ENCODE measurements at regions not wholly inside any gene's neighbourhood (a gene's known extent, or its start where the extent isn't known, plus 50 kb on each side); places are given as distances from the start of the nearest gene placed in this dataset.
"Not testable (repeated sequence)": the region's sequence is repeated elsewhere in the genome, so short reads cannot be mapped to it uniquely, and the experiment has no call there.

GRCh38 chr3:118151164-118151563 is 883.5 kb downstream of the IGSF11 start:
- no peak overlapping the region for H3K4me3 ChIP-seq
- DNase-seq (ENCODE audit: low spot score) = no peak
- no peak for TF ChIP-seq CTCF (IDR thresholded peaks at IDR 0.05)
- no peak overlapping the region for H3K27ac ChIP-seq

GRCh38 chr3:118162627-118163588 is 871.7 kb downstream of the IGSF11 start:
- not testable (repeated sequence) for H3K4me3 ChIP-seq; H3K27ac ChIP-seq; DNase-seq (ENCODE audit: low spot score)

GRCh38 chr3:118165413-118165812 is 869.2 kb downstream of the IGSF11 start:
- Histone ChIP-seq H3K27ac (no peak overlapping the region), H3K4me3 (no peak overlapping the region)
- DNase-seq (ENCODE audit: low spot score) = no peak
- TF ChIP-seq CTCF (IDR thresholded peaks at IDR 0.05) = no peak

- DNase-seq (ENCODE audit: low spot score) = no peak
- TF ChIP-seq CTCF (IDR thresholded peaks at IDR 0.05) = no peak
- no peak overlapping the region for H3K4me3 ChIP-seq
- no peak overlapping the region for H3K27ac ChIP-seq
Observed at GRCh38 chr3:118167571-118167970, 867.1 kb downstream of the IGSF11 start.

- Histone ChIP-seq H3K4me3 (no peak overlapping the region), H3K27ac (no peak overlapping the region)
- TF ChIP-seq CTCF (IDR thresholded peaks at IDR 0.05) = no peak
- no peak for DNase-seq (ENCODE audit: low spot score)
Observed at GRCh38 chr3:118168175-118168574, 866.5 kb downstream of the IGSF11 start.

- no peak for DNase-seq (ENCODE audit: low spot score)
- no peak for TF ChIP-seq CTCF (IDR thresholded peaks at IDR 0.05)
- H3K27ac ChIP-seq = no peak overlapping the region
- H3K4me3 ChIP-seq = no peak overlapping the region
Observed at GRCh38 chr3:118171236-118171852, 863.3 kb downstream of the IGSF11 start.

GRCh38 chr3:118180853-118181252 is 853.8 kb downstream of the IGSF11 start:
- no peak for DNase-seq (ENCODE audit: low spot score)
- H3K4me3 ChIP-seq = no peak overlapping the region
- no peak overlapping the region for H3K27ac ChIP-seq
- TF ChIP-seq CTCF (IDR thresholded peaks at IDR 0.05) = no peak

Measured in coronary artery (tissue), 2 donors.